Astrocyte of the cerebellum (primary cell): ENCODE measurements at regions not wholly inside any gene's neighbourhood (a gene's known extent, or its start where the extent isn't known, plus 50 kb on each side); places are given as distances from the start of the nearest gene placed in this dataset.

ENCODE experiments used
- DNase-seq: peaks from one replicate; pipeline ENCODE4 v3.0.0-alpha.2; 2011; ENCODE audit warnings: low read depth
- H3K4me3 ChIP-seq: 2 replicates; pipeline ENCODE4 v1.5.1; 2011; ENCODE audit warnings: mild to moderate bottlenecking, low read depth, low read length, moderate library complexity
- in situ Hi-C: cut with HindIII; loops from 2 replicates; pipeline ENCODE4 v1.10.0; 2017; ENCODE audit warnings: low sequenced_read_pairs
- TF ChIP-seq, protein P1 (sequence below): IDR thresholded peaks from 2 replicates; pipeline ENCODE4 v1.5.1; 2012; ENCODE audit warnings: low read length, low read depth, moderate library complexity, mild to moderate bottlenecking; ENCODE audit errors: missing control alignments

- DNase-seq: no peak
- no peak overlapping the region for H3K4me3 ChIP-seq
- TF ChIP-seq, protein P1, sequence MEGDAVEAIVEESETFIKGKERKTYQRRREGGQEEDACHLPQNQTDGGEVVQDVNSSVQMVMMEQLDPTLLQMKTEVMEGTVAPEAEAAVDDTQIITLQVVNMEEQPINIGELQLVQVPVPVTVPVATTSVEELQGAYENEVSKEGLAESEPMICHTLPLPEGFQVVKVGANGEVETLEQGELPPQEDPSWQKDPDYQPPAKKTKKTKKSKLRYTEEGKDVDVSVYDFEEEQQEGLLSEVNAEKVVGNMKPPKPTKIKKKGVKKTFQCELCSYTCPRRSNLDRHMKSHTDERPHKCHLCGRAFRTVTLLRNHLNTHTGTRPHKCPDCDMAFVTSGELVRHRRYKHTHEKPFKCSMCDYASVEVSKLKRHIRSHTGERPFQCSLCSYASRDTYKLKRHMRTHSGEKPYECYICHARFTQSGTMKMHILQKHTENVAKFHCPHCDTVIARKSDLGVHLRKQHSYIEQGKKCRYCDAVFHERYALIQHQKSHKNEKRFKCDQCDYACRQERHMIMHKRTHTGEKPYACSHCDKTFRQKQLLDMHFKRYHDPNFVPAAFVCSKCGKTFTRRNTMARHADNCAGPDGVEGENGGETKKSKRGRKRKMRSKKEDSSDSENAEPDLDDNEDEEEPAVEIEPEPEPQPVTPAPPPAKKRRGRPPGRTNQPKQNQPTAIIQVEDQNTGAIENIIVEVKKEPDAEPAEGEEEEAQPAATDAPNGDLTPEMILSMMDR: no peak
- in situ Hi-C loops: no loop called here
These were observed 554.9 kb downstream of the PRELID2 start for GRCh38 chr5:145280214-145280613.

DNA sequence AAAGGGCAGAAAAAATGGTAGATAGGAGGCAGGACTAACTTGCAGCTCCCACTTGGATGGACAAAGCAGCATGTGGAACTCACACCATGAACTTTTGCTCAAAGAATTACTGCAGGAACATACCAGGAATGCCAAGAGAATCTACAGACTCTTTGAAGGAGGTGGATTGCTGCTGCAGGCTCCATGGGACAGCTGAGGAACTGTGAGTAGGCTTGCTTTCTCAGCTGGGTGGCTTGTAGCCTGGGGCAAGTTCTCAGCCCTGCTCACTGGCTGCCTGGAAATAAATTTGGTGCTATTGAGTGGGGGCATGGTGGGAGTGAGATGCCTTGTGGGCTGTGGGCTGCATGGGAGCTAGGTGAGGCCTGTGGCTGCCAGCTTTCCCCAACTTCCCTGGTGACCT is 574.5 kb downstream of the PRELID2 start:
- no peak for DNase-seq
- H3K4me3 ChIP-seq: no peak overlapping the region
- TF ChIP-seq, protein P1: no peak
- in situ Hi-C loops: no loop called here

DNA sequence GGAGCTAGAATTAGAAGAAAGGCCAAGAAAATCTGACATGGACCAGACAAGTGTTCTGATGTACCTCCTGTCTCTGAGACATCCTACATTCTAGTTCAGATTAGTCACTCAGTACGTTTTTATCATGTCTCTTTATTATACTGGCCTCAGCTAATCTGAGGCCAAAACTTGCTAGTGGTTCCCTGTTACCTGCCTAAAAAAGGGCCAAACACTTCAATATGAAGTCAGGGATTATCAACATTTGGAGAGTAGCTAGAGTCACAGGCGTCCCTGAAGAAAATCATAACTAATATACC is 587.4 kb downstream of the PRELID2 start:
- in situ Hi-C loops: no loop called here
- TF ChIP-seq, protein P1: no peak
- H3K4me3 ChIP-seq: no peak overlapping the region
- DNase-seq: no peak

- TF ChIP-seq, protein P1: no peak
- H3K4me3 ChIP-seq: no peak overlapping the region
- no peak for DNase-seq
- in situ Hi-C loops: no loop called here
These were observed 588.0 kb downstream of the PRELID2 start for GRCh38 chr5:145246961-145247744.

DNA sequence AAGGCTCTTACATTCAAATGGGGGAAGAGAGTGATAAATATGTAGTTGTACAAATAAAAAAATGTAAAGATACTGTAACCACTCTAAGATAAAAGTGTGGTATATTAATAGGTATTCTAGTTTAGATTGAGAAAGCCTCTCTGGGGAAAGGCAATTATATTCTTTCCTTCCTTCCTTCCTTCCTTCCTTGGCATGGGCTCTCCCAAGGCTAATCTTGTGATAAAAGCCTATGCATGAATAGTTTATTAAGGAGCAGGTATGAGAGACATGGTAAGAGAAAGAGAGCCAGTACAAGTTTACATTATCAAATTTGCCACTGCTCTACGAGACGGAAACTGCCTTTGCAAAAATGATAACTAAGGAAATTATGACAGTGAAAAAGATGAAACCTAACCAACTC is 588.8 kb downstream of the PRELID2 start:
- H3K4me3 ChIP-seq: no peak overlapping the region
- TF ChIP-seq, protein P1: no peak
- no peak for DNase-seq
- in situ Hi-C loops: no loop called here

GRCh38 chr5:145245354-145245753 is 589.8 kb downstream of the PRELID2 start:
- in situ Hi-C loops: no loop called here
- DNase-seq: peak; percentile 5
- no peak overlapping the region for H3K4me3 ChIP-seq
- TF ChIP-seq, protein P1: no peak
